Neural cell (in vitro differentiated cells): ENCODE measurements at regions not wholly inside any gene's neighbourhood (a gene's known extent, or its start where the extent isn't known, plus 50 kb on each side); places are given as distances from the start of the nearest gene placed in this dataset.

Source experiments
- EP300 ChIP-seq: fragments of 450-650 bp; conservative IDR thresholded peaks from 2 replicates; pipeline ENCODE4 v1.6.1; 2014; ENCODE audit warnings: antibody characterized with exemption, mild to moderate bottlenecking, moderate library complexity; ENCODE audit not compliant: poor library complexity, severe bottlenecking
- EZH2 ChIP-seq: fragments of 200-600, 300-800 bp; shearing (Covaris generic), sonication (generic); IDR thresholded peaks from 2 replicates; pipeline ENCODE4 v1.6.1; 2014; ENCODE audit warnings: antibody characterized with exemption, low read length, borderline replicate concordance, mild to moderate bottlenecking; ENCODE audit not compliant: insufficient read depth, poor library complexity, severe bottlenecking
- MXI1 ChIP-seq: fragments of 450-650 bp; conservative IDR thresholded peaks from 2 replicates; pipeline ENCODE4 v1.6.1; 2014; ENCODE audit warnings: antibody characterized with exemption, mild to moderate bottlenecking; ENCODE audit not compliant: poor library complexity, severe bottlenecking
- POLR2AphosphoS5 ChIP-seq: IDR thresholded peaks from 2 replicates; pipeline ENCODE4 v1.6.1; 2012
- RAD21 ChIP-seq: fragments of 450-650 bp; conservative IDR thresholded peaks from 2 replicates; pipeline ENCODE4 v1.6.1; 2014; ENCODE audit warnings: antibody characterized with exemption, mild to moderate bottlenecking, moderate library complexity
- SMC3 ChIP-seq: fragments of 450-650 bp; conservative IDR thresholded peaks from 2 replicates; pipeline ENCODE4 v1.6.1; 2014; ENCODE audit warnings: antibody characterized with exemption, mild to moderate bottlenecking, moderate library complexity; ENCODE audit not compliant: poor library complexity
- TAF1 ChIP-seq: IDR thresholded peaks from 2 replicates; pipeline ENCODE4 v1.6.1; 2012; ENCODE audit warnings: low read depth
- TF ChIP-seq, protein P1 (sequence below): fragments of 450-650 bp; IDR thresholded peaks from 2 replicates; pipeline ENCODE4 v1.5.1; 2014; ENCODE audit warnings: antibody characterized with exemption, mild to moderate bottlenecking, moderate library complexity; ENCODE audit not compliant: poor library complexity, severe bottlenecking
- TF ChIP-seq, protein P2 (sequence below): IDR thresholded peaks from 2 replicates; pipeline ENCODE4 v1.6.1; 2012; ENCODE audit warnings: borderline replicate concordance

DNA sequence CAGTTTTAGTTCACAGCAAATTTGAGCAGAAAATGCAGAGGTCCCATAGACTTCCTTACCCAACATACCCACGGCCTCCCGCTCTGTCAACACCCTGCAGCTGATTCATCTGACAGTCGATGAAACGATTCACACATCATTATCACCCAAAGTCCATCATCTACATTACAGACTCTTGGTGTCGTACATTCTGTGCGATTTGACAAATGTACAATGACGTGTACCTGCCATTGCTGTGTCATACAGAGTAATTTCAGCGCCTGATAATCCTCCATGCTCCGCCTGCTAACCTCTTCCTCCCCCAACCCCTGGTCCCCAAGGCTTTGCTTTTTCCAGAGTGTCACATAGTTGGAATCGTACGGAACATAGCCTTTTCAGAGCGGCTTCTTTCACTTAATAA is 94.7 kb upstream of the SLC25A33 start:
- TF ChIP-seq POLR2AphosphoS5, result peak; percentile 59
- TF ChIP-seq, protein P1, sequence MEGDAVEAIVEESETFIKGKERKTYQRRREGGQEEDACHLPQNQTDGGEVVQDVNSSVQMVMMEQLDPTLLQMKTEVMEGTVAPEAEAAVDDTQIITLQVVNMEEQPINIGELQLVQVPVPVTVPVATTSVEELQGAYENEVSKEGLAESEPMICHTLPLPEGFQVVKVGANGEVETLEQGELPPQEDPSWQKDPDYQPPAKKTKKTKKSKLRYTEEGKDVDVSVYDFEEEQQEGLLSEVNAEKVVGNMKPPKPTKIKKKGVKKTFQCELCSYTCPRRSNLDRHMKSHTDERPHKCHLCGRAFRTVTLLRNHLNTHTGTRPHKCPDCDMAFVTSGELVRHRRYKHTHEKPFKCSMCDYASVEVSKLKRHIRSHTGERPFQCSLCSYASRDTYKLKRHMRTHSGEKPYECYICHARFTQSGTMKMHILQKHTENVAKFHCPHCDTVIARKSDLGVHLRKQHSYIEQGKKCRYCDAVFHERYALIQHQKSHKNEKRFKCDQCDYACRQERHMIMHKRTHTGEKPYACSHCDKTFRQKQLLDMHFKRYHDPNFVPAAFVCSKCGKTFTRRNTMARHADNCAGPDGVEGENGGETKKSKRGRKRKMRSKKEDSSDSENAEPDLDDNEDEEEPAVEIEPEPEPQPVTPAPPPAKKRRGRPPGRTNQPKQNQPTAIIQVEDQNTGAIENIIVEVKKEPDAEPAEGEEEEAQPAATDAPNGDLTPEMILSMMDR, result no peak
- TF ChIP-seq, protein P2, sequence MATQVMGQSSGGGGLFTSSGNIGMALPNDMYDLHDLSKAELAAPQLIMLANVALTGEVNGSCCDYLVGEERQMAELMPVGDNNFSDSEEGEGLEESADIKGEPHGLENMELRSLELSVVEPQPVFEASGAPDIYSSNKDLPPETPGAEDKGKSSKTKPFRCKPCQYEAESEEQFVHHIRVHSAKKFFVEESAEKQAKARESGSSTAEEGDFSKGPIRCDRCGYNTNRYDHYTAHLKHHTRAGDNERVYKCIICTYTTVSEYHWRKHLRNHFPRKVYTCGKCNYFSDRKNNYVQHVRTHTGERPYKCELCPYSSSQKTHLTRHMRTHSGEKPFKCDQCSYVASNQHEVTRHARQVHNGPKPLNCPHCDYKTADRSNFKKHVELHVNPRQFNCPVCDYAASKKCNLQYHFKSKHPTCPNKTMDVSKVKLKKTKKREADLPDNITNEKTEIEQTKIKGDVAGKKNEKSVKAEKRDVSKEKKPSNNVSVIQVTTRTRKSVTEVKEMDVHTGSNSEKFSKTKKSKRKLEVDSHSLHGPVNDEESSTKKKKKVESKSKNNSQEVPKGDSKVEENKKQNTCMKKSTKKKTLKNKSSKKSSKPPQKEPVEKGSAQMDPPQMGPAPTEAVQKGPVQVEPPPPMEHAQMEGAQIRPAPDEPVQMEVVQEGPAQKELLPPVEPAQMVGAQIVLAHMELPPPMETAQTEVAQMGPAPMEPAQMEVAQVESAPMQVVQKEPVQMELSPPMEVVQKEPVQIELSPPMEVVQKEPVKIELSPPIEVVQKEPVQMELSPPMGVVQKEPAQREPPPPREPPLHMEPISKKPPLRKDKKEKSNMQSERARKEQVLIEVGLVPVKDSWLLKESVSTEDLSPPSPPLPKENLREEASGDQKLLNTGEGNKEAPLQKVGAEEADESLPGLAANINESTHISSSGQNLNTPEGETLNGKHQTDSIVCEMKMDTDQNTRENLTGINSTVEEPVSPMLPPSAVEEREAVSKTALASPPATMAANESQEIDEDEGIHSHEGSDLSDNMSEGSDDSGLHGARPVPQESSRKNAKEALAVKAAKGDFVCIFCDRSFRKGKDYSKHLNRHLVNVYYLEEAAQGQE, result peak; percentile 46
- no peak for TF ChIP-seq RAD21
- TF ChIP-seq EZH2, result no peak
- no peak for TF ChIP-seq TAF1
- no peak for TF ChIP-seq MXI1
- TF ChIP-seq SMC3, result no peak
- TF ChIP-seq EP300, result peak; percentile 78
